Smooth muscle cell (in vitro differentiated cells): ENCODE measurements at regions not wholly inside any gene's neighbourhood (a gene's known extent, or its start where the extent isn't known, plus 50 kb on each side); places are given as distances from the start of the nearest gene placed in this dataset.

Source experiments
- DNase-seq: peaks from one replicate; lab custom pipeline; 2025; ENCODE audit not compliant: unreplicated experiment; lab: John Stamatoyannopoulos, UW
- H2AFZ ChIP-seq: fragments of 200-600 bp; sonication (generic); 2 replicates; pipeline ENCODE4 v1.6.0; 2016; ENCODE audit warnings: antibody characterized with exemption, low read depth, mild to moderate bottlenecking
- H3F3A ChIP-seq: fragments of 200-600 bp; sonication (generic); 2 replicates; pipeline ENCODE4 v1.6.0; 2017; ENCODE audit warnings: antibody characterized with exemption, low read depth
- H3K27ac ChIP-seq: fragments of 200-600 bp; sonication (generic); 2 replicates; pipeline ENCODE4 v1.5.1; 2016; ENCODE audit warnings: low read depth, mild to moderate bottlenecking
- H3K27me3 ChIP-seq: fragments of 200-600 bp; sonication (generic); 2 replicates; pipeline ENCODE4 v1.6.1; 2016; ENCODE audit warnings: low read depth, mild to moderate bottlenecking
- H3K36me3 ChIP-seq: fragments of 200-600 bp; sonication (generic); 2 replicates; pipeline ENCODE4 v1.5.1; 2016; ENCODE audit warnings: low read depth
- H3K4me1 ChIP-seq: fragments of 200-600 bp; sonication (generic); 2 replicates; pipeline ENCODE4 v1.5.1; 2016; ENCODE audit warnings: low read depth
- H3K4me2 ChIP-seq: fragments of 200-600 bp; sonication (generic); 2 replicates; pipeline ENCODE4 v1.6.0; 2016; ENCODE audit warnings: mild to moderate bottlenecking
- H3K4me3 ChIP-seq: fragments of 200-600 bp; sonication (generic); 2 replicates; pipeline ENCODE4 v1.5.1; 2016; ENCODE audit warnings: mild to moderate bottlenecking
- H3K79me2 ChIP-seq: fragments of 200-600 bp; sonication (generic); 2 replicates; pipeline ENCODE4 v1.6.0; 2016; ENCODE audit warnings: low read depth, mild to moderate bottlenecking
- H3K9ac ChIP-seq: fragments of 200-600 bp; sonication (generic); 2 replicates; pipeline ENCODE4 v1.6.0; 2016; ENCODE audit warnings: low read depth
- H3K9me3 ChIP-seq: fragments of 200-600 bp; sonication (generic); replicated peaks from 2 replicates; pipeline ENCODE4 v1.5.1; 2016; ENCODE audit warnings: low read depth
- H4K20me1 ChIP-seq: fragments of 200-600 bp; sonication (generic); 2 replicates; pipeline ENCODE4 v1.6.0; 2016; ENCODE audit warnings: low read depth
- WGBS: methylation state at CpG from one replicate; pipeline ENCODE4 v1.1.7; 2016; ENCODE audit warnings: low lambda C conversion rate; 5-methylcytosine and 5-hydroxymethylcytosine counted together
- TF ChIP-seq, protein P1 (sequence below): fragments of 200-600 bp; sonication (generic); IDR thresholded peaks from 2 replicates; pipeline ENCODE4 v1.5.1; 2017; ENCODE audit warnings: borderline replicate concordance, mild to moderate bottlenecking, antibody characterized with exemption; ENCODE audit not compliant: insufficient read depth, poor library complexity, severe bottlenecking

DNA sequence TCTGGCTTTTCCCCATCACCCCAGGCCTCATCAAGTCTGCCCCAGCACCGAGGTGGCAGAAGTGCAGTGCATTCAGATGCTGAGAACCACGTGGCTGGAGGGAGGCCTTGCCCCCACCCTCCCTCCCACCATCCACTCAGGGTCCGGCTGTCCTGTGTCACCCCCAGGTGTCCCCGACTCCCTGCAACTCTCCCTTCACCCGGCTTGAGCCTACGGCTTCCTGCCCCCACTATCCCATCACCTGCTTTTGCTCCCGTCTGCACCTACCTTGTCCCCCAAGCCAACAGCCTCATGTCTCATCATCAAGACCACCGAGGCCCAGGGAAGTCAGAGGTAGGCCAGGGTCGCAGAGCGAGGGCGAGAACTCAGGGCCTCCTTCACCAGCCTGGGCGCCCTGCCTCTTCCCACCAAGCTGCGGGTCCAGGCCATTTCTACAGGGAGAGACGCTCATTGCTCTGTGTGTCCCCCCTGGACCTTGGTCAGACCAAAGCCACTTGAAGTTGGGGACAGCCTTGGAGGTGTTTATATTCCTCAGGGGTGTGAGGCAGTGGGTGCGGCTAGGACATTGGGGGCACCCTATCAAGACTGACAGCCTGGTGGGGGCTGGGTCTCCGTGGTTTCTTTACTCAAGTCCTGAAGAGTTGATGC lies 66.2 kb upstream of the CCND1 start:
- Histone ChIP-seq H4K20me1 (no peaks in the 10 kb centered on the region), H3K27me3 (no peaks in the 10 kb centered on the region), H2AFZ (no peak overlapping the region), H3K79me2 (no peaks in the 10 kb centered on the region), H3K9ac (no peak overlapping the region), H3K4me1 (no peaks in the 10 kb centered on the region), H3K4me2 (no peak overlapping the region), H3F3A (no peaks in the 10 kb centered on the region), H3K36me3 (no peaks in the 10 kb centered on the region), H3K9me3 (no peaks in the 10 kb centered on the region), H3K27ac (no peak overlapping the region), H3K4me3 (no peak overlapping the region)
- 92% methylated on average over 16 of the region's 16 CpGs for WGBS
- TF ChIP-seq, protein P1, sequence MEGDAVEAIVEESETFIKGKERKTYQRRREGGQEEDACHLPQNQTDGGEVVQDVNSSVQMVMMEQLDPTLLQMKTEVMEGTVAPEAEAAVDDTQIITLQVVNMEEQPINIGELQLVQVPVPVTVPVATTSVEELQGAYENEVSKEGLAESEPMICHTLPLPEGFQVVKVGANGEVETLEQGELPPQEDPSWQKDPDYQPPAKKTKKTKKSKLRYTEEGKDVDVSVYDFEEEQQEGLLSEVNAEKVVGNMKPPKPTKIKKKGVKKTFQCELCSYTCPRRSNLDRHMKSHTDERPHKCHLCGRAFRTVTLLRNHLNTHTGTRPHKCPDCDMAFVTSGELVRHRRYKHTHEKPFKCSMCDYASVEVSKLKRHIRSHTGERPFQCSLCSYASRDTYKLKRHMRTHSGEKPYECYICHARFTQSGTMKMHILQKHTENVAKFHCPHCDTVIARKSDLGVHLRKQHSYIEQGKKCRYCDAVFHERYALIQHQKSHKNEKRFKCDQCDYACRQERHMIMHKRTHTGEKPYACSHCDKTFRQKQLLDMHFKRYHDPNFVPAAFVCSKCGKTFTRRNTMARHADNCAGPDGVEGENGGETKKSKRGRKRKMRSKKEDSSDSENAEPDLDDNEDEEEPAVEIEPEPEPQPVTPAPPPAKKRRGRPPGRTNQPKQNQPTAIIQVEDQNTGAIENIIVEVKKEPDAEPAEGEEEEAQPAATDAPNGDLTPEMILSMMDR = no peak
- DNase-seq = no peak

DNA sequence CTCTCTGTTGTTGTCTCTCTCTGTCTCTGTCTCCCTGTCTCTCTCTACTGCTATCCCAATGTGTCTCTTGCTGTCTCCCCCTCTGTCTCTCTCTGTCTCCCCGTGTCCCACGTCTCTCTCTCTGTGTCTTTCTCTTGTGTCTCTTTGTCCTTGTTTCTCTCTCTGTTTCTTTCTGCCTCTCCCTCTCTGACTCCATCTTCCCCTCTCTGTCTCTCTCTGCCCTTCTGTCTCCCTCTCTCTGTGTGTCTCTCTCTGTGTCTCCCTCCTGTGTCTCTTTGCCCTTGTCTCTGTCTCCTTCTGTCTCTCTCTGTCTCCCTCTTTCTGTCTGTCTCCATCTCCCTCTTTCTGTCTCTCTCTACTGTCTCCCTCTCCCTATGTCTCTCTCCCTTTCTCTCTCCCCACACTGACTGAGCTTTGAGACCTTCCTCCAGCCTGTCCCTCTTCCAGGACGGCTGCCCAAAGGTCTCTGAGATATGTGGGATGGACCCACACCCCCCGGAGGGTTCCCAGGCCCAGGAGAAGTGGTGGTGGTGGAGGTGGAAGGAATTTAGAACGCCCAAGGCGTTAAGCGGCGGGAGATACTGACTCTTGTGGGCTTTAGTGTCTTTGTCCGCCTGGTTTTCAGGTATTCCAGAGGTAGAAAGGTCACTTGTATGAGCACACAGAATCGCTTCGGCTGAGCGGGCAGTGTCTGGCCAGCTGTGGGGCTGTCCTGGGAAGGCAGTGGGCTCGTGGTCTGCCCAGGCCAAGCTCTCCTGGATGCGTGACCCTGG lies 65.5 kb upstream of the CCND1 start:
- 92% methylated on average over 14 of the region's 14 CpGs for WGBS
- Histone ChIP-seq H3K79me2 (no peaks in the 10 kb centered on the region), H3K27me3 (no peaks in the 10 kb centered on the region), H4K20me1 (no peaks in the 10 kb centered on the region), H3K4me3 (no peak overlapping the region), H3K4me2 (no peak overlapping the region), H2AFZ (no peak overlapping the region), H3K36me3 (no peaks in the 10 kb centered on the region), H3K27ac (no peak overlapping the region), H3F3A (no peaks in the 10 kb centered on the region), H3K4me1 (no peaks in the 10 kb centered on the region), H3K9me3 (no peaks in the 10 kb centered on the region), H3K9ac (no peak overlapping the region)
- TF ChIP-seq, protein P1 = no peak
- no peak for DNase-seq

DNA sequence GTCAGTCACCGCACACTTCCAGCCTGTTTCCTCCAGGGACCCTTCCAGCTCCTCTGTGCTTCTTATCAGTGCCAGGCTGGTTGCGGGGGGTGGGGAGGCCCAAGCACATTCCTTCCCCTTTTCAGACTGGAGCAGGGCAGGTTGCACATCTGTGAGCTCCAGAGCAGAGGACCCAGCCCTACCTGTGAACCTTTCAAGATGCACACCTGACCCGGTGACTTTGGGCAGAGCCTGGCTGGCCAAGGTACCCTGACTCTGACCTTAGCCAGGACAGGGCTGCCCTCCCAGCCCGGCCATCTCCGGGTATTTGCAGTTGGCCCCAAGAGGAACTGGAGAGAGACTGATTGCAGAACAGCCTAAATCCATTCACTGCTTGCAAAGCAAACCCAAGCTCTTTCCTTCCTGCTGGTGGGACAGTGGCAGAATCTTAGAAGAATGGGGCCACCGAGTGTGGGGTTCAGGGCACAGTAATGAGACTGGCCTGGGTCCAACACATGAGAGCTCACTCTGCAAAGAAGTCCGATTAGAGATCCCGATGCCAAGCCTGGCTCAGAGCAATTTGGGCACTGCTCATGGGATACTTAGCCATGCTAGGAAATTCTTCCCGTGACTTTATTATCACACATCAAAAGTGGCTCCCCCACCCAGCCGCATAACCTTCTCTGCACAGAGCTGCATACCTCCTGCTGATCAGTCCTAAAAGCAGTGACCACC lies 64.7 kb upstream of the CCND1 start:
- TF ChIP-seq, protein P1 = no peak
- Histone ChIP-seq H4K20me1 (no peaks in the 10 kb centered on the region), H3K4me3 (no peak overlapping the region), H3K4me1 (no peaks in the 10 kb centered on the region), H3K79me2 (no peaks in the 10 kb centered on the region), H3F3A (no peaks in the 10 kb centered on the region), H3K9me3 (no peaks in the 10 kb centered on the region), H3K27me3 (no peaks in the 10 kb centered on the region), H3K9ac (no peak overlapping the region), H2AFZ (no peak overlapping the region), H3K27ac (no peak overlapping the region), H3K36me3 (no peaks in the 10 kb centered on the region), H3K4me2 (no peak overlapping the region)
- 83% methylated on average over 10 of the region's 10 CpGs for WGBS
- no peak for DNase-seq
